Suprapubic skin (tissue), 4 donors: ENCODE measurements at regions not wholly inside any gene's neighbourhood (a gene's known extent, or its start where the extent isn't known, plus 50 kb on each side); places are given as distances from the start of the nearest gene placed in this dataset.

ENCODE experiments used
- DNase-seq, 2 donors: peaks; one replicate each; pipeline ENCODE4 v3.0.0-alpha.2; 2019; ENCODE audit warnings: low spot score in 2 of 2
- H3K27ac ChIP-seq: fragments of 200-600 bp; sonication (generic); one replicate; pipeline ENCODE4 v1.5.1; 2019
- H3K27me3 ChIP-seq: fragments of 200-600 bp; sonication (generic); one replicate; pipeline ENCODE4 v1.5.1; 2019
- H3K36me3 ChIP-seq: fragments of 200-600 bp; sonication (generic); one replicate; pipeline ENCODE4 v1.5.1; 2019
- H3K4me1 ChIP-seq: fragments of 200-600 bp; sonication (generic); one replicate; pipeline ENCODE4 v1.5.1; 2019
- H3K4me3 ChIP-seq: fragments of 200-600 bp; sonication (generic); one replicate; pipeline ENCODE4 v1.5.1; 2019; ENCODE audit warnings: mild to moderate bottlenecking
- H3K9me3 ChIP-seq: fragments of 200-600 bp; sonication (generic); one replicate; pipeline ENCODE4 v1.5.1; 2019
- CTCF ChIP-seq, 2 donors: fragments of 200-600 bp in 1 of 2; fragments of 450-650 bp in 1 of 2; sonication (generic) in 1 of 2; IDR thresholded peaks; one replicate each; pipeline ENCODE4 v1.5.1; 2016 to 2019; ENCODE audit warnings: antibody characterized with exemption in 2 of 2, mild to moderate bottlenecking in 1 of 2, moderate library complexity in 1 of 2
- EP300 ChIP-seq: sonication (generic); formaldehyde crosslinking; IDR thresholded peaks from one replicate; pipeline ENCODE4 v1.6.1; 2017; ENCODE audit warnings: antibody characterized with exemption
- POLR2A ChIP-seq, 2 donors: fragments of 450-650 bp; IDR thresholded peaks; one replicate each; pipeline ENCODE4 v1.6.1; 2017; ENCODE audit warnings: antibody characterized with exemption in 2 of 2, mild to moderate bottlenecking in 2 of 2, moderate library complexity in 2 of 2
- POLR2AphosphoS5 ChIP-seq, 3 donors: sonication (generic); formaldehyde crosslinking; IDR thresholded peaks; one replicate each; pipeline ENCODE4 v1.6.1; 2017; ENCODE audit warnings: antibody characterized with exemption in 3 of 3
- WGBS: methylation state at CpG from one replicate; pipeline ENCODE4 v1.1.5; 2018; 5-methylcytosine and 5-hydroxymethylcytosine counted together

DNA sequence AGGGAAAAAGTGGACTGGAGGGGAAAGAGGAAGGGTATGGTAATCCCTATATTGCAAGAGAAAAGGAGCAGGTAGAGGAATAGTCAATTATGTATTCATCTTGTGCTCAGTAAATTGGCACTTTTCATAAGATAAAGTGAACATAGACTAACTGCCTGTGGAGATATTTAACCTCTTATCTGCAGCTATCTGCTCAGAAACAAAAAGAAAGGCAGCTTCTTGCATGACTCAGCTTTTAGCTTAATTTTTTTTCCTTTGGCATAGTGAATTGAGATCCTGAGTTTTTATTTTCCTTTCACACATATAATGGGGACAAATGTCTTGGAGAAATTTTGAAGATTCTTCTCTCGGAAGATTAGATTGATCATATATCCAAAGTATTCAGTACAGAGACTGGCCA, 127.6 kb upstream of the F3 start:
- Histone ChIP-seq H3K27me3 (no peaks in the 10 kb centered on the region), H3K4me1 (peaks cover 3% of the 10 kb centered on the region), H3K9me3 (no peaks in the 10 kb centered on the region), H3K36me3 (no peaks in the 10 kb centered on the region), H3K27ac (no peak overlapping the region), H3K4me3 (no peak overlapping the region)
- no peak for DNase-seq
- 89% methylated on average over 1 of the region's 1 CpG for WGBS
- TF ChIP-seq POLR2AphosphoS5 (IDR thresholded peaks at IDR 0.05) (no peak), POLR2A (IDR thresholded peaks at IDR 0.05) (no peak), CTCF (IDR thresholded peaks at IDR 0.05) (no peak), EP300 (no peak)

DNA sequence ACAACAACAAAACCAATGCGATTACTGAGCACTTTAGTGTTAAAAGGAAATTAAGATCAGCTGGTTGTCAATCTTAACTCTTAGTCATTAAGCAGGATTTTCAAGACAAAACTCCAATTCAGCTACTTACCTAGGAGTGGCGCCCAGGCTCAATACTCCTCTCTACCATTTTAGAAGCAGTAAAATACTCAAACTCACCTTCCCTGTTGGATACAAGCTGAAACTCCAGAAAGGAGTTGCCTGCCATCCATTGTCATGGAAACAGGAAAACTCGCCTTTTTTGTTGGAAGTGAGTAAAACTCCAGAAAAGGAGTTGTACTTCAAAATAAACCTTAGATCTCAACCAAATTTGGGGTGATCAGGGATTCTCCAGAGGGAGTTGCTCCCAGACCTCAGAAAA, 127.0 kb upstream of the F3 start:
- H3K27ac ChIP-seq: no peak overlapping the region
- TF ChIP-seq POLR2A (IDR thresholded peaks at IDR 0.05) (no peak), CTCF (IDR thresholded peaks at IDR 0.05) (no peak), POLR2AphosphoS5 (IDR thresholded peaks at IDR 0.05) (no peak), EP300 (no peak)
- peaks cover 3% of the 10 kb centered on the region for H3K4me1 ChIP-seq
- H3K36me3 ChIP-seq: no peaks in the 10 kb centered on the region
- DNase-seq: no peak
- H3K27me3 ChIP-seq: no peaks in the 10 kb centered on the region
- 80% methylated on average over 3 of the region's 3 CpGs for WGBS
- H3K9me3 ChIP-seq: no peaks in the 10 kb centered on the region
- no peak overlapping the region for H3K4me3 ChIP-seq

- H3K4me1 ChIP-seq: peaks cover 3% of the 10 kb centered on the region
- no peak overlapping the region for H3K27ac ChIP-seq
- H3K36me3 ChIP-seq: no peaks in the 10 kb centered on the region
- TF ChIP-seq POLR2AphosphoS5 (IDR thresholded peaks at IDR 0.05) (no peak), POLR2A (IDR thresholded peaks at IDR 0.05) (no peak), EP300 (no peak), CTCF (IDR thresholded peaks at IDR 0.05) (no peak)
- no peak overlapping the region for H3K4me3 ChIP-seq
- no peaks in the 10 kb centered on the region for H3K27me3 ChIP-seq
- WGBS: 86% methylated on average over 7 of the region's 7 CpGs
- no peak for DNase-seq
- H3K9me3 ChIP-seq: no peaks in the 10 kb centered on the region
Observed at GRCh38 chr1:94667818-94668217, 126.3 kb upstream of the F3 start.

DNA sequence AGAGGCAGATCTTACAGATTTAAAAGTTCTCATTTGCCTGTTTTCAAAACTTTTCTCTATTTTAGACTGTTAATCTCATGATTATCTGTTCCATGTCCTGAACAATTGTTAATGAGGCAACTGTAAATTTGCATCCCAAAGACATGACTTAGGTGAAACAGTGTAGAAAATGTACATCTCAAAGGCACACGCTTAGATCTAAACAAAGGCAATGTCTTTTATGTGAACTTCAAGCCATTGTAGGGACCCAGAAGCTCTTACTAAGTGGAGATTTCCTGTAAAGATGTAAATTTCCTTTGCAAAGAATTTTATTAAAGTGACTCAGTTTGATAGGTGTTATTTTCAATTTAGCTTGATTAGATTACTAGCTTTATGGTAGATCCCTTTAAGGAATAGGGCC, 125.2 kb upstream of the F3 start:
- no peak for DNase-seq
- Histone ChIP-seq H3K27me3 (no peaks in the 10 kb centered on the region), H3K9me3 (no peaks in the 10 kb centered on the region), H3K4me1 (peaks cover 3% of the 10 kb centered on the region), H3K36me3 (no peaks in the 10 kb centered on the region), H3K4me3 (no peak overlapping the region), H3K27ac (no peak overlapping the region)
- no peak for TF ChIP-seq EP300
- WGBS: 96% methylated on average over 1 of the region's 1 CpG

DNA sequence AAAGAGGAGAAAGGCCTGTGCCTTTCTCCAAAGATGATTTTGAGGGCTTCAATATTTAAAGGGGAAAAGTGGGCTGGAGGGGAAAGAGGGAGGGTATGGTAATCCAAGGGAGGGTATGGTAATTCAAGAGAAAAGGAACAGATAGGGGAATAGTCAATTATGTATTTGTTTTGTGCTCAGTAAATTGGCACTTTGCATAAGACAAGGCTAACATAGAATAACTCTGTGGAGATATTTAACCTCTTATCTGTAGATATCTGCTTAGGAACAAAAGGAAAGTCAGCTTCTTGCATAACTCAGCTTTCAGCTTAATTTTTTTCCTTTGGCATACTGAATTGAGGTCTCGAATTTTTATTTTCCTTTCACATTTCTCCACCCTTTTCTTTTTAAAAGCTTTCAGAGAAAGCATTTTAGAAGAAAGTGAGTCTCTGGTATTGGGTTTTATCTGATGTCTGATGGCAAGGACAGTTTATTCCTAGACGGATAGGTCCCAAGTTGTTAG, 119.9 kb upstream of the F3 start:
- Histone ChIP-seq H3K9me3 (no peaks in the 10 kb centered on the region), H3K36me3 (no peaks in the 10 kb centered on the region), H3K27ac (no peak overlapping the region), H3K4me3 (no peak overlapping the region), H3K4me1 (no peaks in the 10 kb centered on the region), H3K27me3 (no peaks in the 10 kb centered on the region)
- TF ChIP-seq EP300 (no peak), POLR2AphosphoS5 (IDR thresholded peaks at IDR 0.05) (no peak), CTCF (IDR thresholded peaks at IDR 0.05) (no peak), POLR2A (IDR thresholded peaks at IDR 0.05) (no peak)
- no peak for DNase-seq
- 50% methylated on average over 2 of the region's 2 CpGs for whole genome bisulfite sequencing

- TF ChIP-seq EP300 (no peak), POLR2AphosphoS5 (IDR thresholded peaks at IDR 0.05) (no peak), POLR2A (IDR thresholded peaks at IDR 0.05) (no peak), CTCF (IDR thresholded peaks at IDR 0.05) (no peak)
- no peak for DNase-seq
- no peaks in the 10 kb centered on the region for H3K27me3 ChIP-seq
- no peaks in the 10 kb centered on the region for H3K36me3 ChIP-seq
- no peaks in the 10 kb centered on the region for H3K4me1 ChIP-seq
- no peak overlapping the region for H3K4me3 ChIP-seq
- no peak overlapping the region for H3K27ac ChIP-seq
- H3K9me3 ChIP-seq: no peaks in the 10 kb centered on the region
Observed at GRCh38 chr1:94660994-94661393, 119.4 kb upstream of the F3 start.
